ENCODE measurements at regions not wholly inside any gene's neighbourhood (a gene's known extent, or its start where the extent isn't known, plus 50 kb on each side); places are given as distances from the start of the nearest gene placed in this dataset.

GRCh38 chr5:87951661-87952060, 317.0 kb downstream of the TMEM161B start:
- no peak for TF ChIP-seq CTCF (IDR thresholded peaks at IDR 0.05; ENCODE audit: low read depth, low read length)
- no peak for TF ChIP-seq MYC (IDR thresholded peaks at IDR 0.05; ENCODE audit: low read depth, low read length)
- TF ChIP-seq POLR2A (IDR thresholded peaks at IDR 0.05; ENCODE audit: extremely low read depth, insufficient read length), result no peak
